Uterus (tissue), 2 donors: ENCODE measurements at regions not wholly inside any gene's neighbourhood (a gene's known extent, or its start where the extent isn't known, plus 50 kb on each side); places are given as distances from the start of the nearest gene placed in this dataset.

Experiments
- CTCF ChIP-seq, 4 experiments: fragments of 200-600 bp in 2 of 4; fragments of 450-650 bp in 2 of 4; sonication (generic) in 2 of 4; IDR thresholded peaks; one replicate each; pipeline ENCODE4 v1.5.1; 2016 to 2019; ENCODE audit warnings: antibody characterized with exemption in 4 of 4, mild to moderate bottlenecking in 2 of 4, moderate library complexity in 1 of 4
- POLR2A ChIP-seq, 2 donors: fragments of 450-650 bp; IDR thresholded peaks; one replicate each; pipeline ENCODE4 v1.6.1; 2016; ENCODE audit warnings: antibody characterized with exemption in 2 of 2, mild to moderate bottlenecking in 1 of 2, moderate library complexity in 1 of 2

DNA sequence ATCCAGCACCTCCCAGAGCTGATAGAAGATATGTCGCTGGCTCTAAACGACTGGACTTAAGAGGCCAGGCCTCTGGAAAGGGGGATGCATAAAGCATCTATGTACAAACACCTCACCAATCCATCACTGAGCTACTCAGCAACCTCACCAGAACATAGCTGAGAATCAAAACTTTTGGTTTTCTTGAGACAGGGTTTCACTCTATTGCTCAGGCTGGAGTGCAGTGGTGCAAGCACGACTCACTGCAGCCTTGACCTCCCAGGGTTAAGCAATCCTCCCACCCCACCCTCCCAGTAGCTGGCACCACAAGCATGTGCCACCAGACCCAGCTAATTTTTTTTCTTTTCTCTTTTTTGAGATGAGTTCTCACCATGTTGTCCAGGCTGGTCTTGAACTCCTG, 62.9 kb upstream of the MSH6 start:
- TF ChIP-seq CTCF (IDR thresholded peaks at IDR 0.05) (no peak), POLR2A (IDR thresholded peaks at IDR 0.05) (no peak)
